NCI-H82 (cell line): ENCODE measurements at regions not wholly inside any gene's neighbourhood (a gene's known extent, or its start where the extent isn't known, plus 50 kb on each side); places are given as distances from the start of the nearest gene placed in this dataset.
"Not testable (repeated sequence)": the region's sequence is repeated elsewhere in the genome, so short reads cannot be mapped to it uniquely, and the experiment has no call there.

ENCODE experiments used
- DNase-seq: peaks from one replicate; lab custom pipeline; 2025; lab: John Stamatoyannopoulos, UW

GRCh38 chr22:45061332-45061731 is 51.5 kb upstream of the PHF21B start:
- no peak for DNase-seq

DNA sequence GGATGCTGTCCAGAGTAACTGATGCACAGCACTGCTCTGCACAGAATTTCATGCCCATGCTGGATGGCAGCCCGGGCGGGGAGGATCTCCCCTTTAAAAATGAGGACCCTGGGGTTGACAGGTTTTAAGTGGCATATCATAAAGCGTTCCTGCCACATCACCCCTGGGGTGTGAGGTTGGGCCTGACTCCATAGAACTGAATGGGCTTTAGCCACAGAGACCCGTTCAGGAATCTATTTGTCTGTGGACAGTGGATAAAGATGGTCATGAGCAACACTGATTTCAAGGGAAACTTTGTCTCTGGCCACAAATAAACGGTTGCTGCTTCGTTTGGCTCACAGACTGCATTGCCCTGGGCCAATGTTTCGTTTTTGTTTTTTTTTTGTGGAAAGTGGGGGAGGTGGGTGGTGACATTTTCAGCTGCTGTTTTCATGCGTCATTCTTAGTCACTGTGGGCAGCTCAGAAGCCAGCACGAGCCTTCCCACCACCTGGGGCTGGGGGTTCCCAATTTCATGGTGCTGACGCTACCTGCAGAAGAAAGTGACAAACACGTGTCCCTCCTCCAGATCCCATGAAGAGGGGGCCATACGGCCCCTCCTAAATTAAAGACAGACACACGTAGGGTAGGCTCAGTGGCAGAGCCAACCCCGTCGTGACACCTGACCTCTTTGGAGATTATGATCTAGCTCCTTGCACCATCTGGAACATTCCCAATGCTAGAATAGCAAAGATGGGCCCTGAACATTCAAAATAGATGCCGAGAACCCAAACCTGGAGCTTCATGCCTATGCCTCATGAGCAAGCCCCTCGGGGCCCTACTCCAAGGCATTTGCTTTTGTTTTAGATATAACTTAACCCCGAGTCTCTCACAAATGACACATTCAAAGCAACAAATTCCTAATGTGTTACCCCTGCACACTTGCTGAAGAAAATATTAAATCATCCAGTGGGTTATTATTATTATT is 54.8 kb upstream of the PHF21B start:
- no peak for DNase-seq

GRCh38 chr22:45065726-45066125 is 55.9 kb upstream of the PHF21B start:
- DNase-seq, result no peak

DNA sequence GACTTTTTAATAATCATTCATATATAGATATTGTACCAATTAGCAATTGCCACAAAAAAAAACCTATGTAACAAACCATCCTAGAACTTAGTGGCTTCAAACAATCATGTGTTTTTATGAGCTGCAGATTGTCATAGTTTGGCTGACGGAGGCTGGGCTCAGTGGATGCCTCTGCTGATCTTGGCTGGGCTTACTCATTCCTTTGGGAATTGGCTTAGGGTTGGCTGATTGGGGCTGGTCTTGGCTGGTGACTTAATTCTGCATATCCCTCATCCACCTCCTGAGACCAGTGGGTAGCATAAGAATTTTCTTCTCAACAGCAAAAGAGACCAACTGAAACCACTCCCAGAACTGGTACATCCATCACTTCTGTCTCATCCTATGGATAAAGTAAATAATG is 57.9 kb upstream of the PHF21B start:
- DNase-seq, result no peak

GRCh38 chr22:45069925-45070324 is 60.1 kb upstream of the PHF21B start:
- no peak for DNase-seq

DNA sequence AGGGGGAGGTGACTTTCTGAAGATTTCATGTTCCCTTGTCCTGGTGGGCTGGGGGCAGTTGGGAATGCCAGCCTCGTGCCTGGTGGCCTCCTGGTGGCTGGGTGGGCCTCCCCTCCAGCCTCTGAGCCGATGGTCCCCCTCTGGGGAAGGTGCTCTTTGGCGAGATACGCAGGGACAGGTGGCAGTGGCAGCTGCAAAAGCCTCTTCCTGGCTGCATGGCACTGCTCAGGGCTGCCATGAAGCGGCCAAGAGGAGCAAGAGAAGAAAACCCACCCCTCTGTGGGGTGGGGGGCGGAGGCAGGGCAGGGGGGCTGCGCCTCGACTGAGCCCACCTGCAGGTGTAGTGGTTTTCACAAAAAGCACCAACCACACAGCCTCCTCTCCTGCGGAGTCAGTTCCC is 61.8 kb upstream of the PHF21B start:
- DNase-seq, result no peak

DNA sequence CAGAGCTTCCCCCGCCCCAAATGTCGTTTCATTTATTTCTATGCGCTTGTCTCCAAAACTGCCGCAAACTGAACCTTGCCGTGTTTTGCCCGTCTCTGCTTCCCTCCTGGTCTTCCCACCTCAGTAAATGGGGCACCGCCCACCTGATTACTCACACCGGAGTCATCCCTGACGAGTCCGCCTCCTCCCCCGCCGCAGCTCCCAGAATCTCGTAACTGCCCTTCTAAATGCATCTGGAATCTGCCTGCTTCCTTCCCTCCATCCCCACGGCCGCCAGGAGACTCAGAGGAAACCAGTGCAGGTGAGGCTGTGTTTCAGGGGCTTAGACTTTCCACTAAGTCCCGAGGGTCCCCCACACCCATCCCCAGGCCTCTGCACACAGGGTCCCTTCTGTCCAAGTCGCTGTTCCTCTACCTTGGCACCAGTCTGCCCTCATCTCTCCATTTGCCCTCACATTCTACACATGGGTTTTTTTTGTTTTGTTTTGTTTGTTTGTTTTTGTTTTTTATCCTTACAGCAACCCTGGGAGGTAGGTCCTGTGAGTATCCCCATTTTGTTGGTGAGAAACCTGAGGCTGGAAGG is 62.6 kb upstream of the PHF21B start:
- no peak for DNase-seq

- no peak for DNase-seq
Measured at GRCh38 chr22:45073064-45073463, 63.3 kb upstream of the PHF21B start.

- no peak for DNase-seq
Measured at GRCh38 chr22:45077286-45077685, 67.5 kb upstream of the PHF21B start.

DNA sequence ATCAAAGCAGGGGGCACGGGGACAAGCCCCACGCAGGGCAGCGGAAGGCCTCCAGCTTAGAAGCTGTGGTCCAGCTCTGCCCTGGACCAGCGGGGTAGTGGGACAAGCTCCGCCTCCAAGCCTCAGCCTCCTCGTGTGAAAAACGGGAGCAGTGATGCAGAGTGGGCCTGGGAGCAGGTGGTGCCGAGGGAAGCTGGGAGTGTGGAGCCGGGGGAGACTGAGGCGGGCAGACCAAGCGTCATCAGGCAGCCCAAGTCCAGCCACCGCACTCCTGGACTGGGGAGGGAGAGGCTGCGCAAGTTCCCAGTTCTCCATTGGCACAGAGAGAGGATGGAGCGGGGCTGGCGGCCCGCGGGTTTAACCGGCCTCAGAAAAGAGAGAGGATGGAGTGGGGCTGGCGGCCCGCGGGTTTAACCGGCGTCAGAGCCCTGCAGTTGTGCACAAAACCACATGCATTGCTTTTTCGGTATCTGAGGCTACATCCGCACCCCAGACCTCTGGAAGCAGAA is 68.1 kb upstream of the PHF21B start:
- no peak for DNase-seq

- peak; percentile 11 for DNase-seq
Measured at GRCh38 chr22:45082795-45083194, 73.0 kb upstream of the PHF21B start.

DNA sequence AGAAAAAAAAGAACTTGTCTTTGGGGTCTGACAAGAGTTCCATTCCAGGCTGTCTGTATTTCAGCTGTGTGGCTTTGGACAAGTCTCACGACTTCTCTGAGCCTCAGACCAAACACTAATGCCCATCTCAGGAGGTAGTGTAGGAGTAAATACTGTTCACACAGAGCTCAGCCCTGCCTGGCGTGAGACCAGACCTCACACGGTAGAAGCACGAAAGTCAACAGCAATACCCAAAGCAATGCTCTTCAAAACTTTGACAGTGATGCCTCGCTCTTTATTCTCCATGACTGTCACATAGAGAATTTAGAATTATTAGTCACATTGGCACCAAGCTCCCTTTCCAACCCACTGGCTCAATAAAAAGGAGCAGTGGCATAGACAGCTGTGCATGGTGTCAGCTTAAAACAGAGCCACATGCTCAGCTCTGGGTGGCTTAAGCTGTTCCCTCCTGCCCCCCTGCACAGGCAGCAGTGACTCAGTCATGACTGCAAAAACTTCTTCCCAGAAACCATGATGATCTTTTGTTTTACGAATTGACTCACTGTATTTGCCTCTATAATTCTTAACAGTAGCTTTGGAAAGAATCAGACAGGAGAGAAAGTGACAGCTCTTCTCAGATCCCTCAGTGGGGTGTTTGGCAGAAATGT is 74.0 kb upstream of the PHF21B start:
- DNase-seq, result peak; percentile 37

DNA sequence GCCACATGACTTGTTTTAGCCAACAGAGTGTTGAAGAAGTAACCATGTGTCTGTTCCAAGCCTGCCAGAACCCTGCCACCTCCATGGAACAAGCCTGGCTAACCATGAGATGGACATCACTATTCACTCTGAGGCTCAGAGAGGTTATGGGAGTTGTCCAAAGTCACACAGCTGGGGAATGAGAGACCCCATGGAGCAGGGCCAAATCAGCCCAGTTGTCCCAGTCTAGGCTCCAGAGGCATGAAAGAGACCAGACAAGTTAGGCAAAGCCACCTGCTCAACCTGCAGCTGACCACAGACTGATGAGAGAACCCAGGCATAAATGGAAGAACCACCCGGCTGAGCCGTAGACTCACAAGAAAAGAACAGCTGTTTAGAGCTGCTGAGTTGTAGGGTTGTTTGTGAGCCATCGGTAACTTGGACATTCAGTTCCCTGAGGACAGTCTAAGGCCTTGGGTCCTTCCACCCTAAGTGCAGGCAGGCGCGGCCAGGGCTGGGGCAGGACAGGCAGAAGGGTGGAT is 74.7 kb upstream of the PHF21B start:
- no peak for DNase-seq

- DNase-seq, result no peak
Measured at GRCh38 chr22:45087802-45088201, 75.9 kb upstream of the NUP50 start.

GRCh38 chr22:45088576-45088975 is 75.1 kb upstream of the NUP50 start:
- DNase-seq, result no peak

DNA sequence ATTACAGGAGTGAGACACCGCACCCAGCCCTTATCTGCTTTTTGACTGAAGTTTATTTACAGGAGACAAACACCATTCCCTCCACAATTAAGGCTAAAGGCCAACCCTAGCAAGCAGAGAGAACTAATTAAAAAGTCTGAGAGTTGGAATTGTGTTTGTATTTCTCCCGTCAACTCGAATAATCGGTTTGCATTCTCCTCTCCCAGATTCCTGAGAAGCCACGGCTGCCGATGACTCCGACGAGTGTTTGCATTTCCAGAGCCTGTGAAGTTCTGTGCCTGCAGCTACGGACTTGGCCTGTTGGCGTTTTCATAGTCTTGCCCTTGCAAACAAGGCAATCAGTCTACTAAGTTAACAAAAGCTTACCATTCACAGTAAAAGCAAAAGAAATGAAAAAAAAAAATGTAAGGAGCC is 73.2 kb upstream of the NUP50 start:
- DNase-seq, result no peak

DNA sequence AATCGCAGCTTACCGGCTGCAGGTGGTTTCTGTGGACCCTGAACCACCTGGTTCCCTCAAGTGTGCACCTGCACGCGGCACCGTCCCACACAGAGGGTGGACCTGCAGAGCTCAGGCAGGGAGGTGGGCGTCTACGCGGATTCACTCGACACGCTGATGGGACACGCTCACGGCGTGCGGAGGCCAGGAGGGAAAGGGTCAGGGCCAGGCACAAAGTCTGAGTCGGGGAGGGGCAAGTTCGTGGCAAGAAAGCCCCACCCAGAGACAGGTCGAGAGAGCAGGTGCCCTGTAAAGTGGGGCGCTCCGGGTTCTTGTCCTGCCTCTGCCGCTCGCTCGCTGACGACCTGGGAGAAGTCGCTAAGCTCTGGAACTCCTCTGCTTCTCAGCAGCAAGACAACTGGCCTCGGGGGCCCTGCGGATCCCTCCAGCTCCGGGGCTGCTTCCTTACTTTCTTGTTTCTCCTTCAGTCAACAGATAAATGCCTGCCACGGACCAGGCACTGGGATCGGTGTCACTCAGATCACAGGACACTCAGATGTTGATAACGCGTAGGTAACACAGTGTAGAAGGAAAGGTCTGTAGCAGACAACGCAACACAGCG is 72.4 kb upstream of the NUP50 start:
- no peak for DNase-seq

DNA sequence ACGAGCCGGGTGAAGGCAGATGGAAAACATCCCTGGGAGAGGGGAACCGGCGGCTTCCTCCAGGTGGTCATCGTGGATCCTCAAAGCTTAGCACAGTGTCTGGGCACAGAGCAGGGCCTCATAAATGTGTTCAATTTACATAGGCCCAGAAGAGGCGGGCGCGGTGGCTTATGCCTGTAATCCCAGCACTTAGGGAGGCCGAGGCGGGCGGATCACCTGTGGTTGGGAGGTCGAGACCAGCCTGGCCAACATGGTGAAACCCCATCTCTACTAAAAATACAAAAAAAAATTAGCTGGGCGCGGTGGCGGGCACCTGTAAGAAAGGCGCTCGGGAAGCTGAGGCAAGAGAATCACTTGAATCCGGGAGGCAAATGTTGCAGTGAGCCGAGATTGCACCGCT is 71.8 kb upstream of the NUP50 start:
- DNase-seq, result not testable (repeated sequence)

GRCh38 chr22:45092644-45093043 is 71.1 kb upstream of the NUP50 start:
- no peak for DNase-seq

DNA sequence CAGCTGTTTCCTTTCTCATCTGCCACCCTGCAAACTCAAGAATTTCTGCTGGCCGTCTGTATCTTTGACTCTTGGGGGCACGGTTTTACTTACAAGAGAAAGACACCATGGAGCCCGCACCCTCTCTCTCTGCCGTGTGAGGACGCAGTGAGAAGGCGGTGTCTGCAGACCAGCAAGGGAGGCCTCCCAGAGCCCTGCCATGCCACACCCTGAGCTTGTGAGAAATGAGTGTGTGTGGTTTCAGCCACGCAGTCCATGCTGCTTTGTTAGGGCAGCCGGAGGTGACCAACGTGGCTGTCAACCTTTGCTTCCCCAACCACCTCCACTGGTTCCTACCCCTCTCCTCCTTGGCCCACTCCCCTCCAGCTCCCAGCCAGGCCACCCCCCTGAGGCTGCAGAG is 70.1 kb upstream of the NUP50 start:
- no peak for DNase-seq

- no peak for DNase-seq
Measured at GRCh38 chr22:45094081-45094720, 69.5 kb upstream of the NUP50 start.

DNA sequence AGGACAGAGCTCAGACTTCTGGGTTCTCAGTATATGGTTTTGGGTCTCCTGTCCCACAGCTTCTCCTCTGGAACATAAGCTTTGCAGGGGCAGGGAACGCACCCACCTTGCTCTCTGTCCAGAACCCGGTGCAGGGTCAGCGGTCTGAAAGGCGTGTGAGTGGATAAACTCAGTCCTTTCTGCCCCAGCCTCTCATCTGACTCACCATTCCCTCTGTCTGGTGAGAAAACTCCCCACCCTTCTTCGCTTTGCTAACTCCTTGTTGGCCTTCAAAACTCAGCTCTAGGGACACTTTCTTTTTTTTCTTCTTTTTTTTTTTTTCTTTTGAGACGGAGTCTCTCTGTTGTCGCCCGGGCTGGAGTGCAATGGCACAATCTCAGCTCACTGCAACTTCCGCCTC is 68.9 kb upstream of the NUP50 start:
- no peak for DNase-seq
